PC-3 (cell line): ENCODE measurements at regions not wholly inside any gene's neighbourhood (a gene's known extent, or its start where the extent isn't known, plus 50 kb on each side); places are given as distances from the start of the nearest gene placed in this dataset.

Experiments
- ATAC-seq: fragments of 200-7000 bp; cut with Tn5 transposase; 2 replicates; pipeline ENCODE4 v1.9.1; 2020; ENCODE audit warnings: mild to moderate bottlenecking, moderate library complexity
- BruUV-seq: library from RNA; stranded (reverse); fragments of 400-500 nt; replicated peaks from 2 replicates; lab custom pipeline; 2021; lab: Mats Ljungman, UMichigan
- CTCF ChIA-PET: fragments of 300-600 bp; sonication (Branson Sonifier 250); formaldehyde crosslinking; loops from one replicate; lab custom pipeline; 2022; ENCODE audit warnings: antibody characterized with exemption; lab: Charles Lee
- POLR2A ChIA-PET: fragments of 300-600 bp; sonication (Branson Sonifier 250); formaldehyde crosslinking; loops from one replicate; lab custom pipeline; 2022; ENCODE audit warnings: antibody characterized with exemption; ENCODE audit not compliant: unreplicated experiment; lab: Charles Lee
- DNase-seq: peaks from one replicate; pipeline ENCODE4 v3.0.0-alpha.2; 2015
- H2AFZ ChIP-seq: fragments of 300-600 bp; sonication (generic); 2 replicates; pipeline ENCODE4 v1.6.0; 2016; ENCODE audit warnings: antibody characterized with exemption, low read length
- H3F3A ChIP-seq: fragments of 300-600 bp; sonication (generic); one replicate; pipeline ENCODE4 v1.6.0; 2017; ENCODE audit warnings: antibody characterized with exemption, low read length, control low read depth, mild to moderate bottlenecking; ENCODE audit not compliant: unreplicated experiment
- H3K27ac ChIP-seq: fragments of 300-600 bp; sonication (generic); 2 replicates; pipeline ENCODE4 v1.5.1; 2016; ENCODE audit warnings: mild to moderate bottlenecking, low read length
- H3K27me3 ChIP-seq: fragments of 300-600 bp; sonication (generic); 2 replicates; pipeline ENCODE4 v1.6.1; 2016; ENCODE audit warnings: low read length, mixed read lengths
- H3K36me3 ChIP-seq: fragments of 300-600 bp; sonication (generic); 2 replicates; pipeline ENCODE4 v1.6.1; 2016; ENCODE audit warnings: low read depth, mixed run types, low read length, mixed read lengths
- H3K4me1 ChIP-seq: fragments of 300-600 bp; sonication (generic); 2 replicates; pipeline ENCODE4 v1.5.1; 2016; ENCODE audit warnings: low read length; ENCODE audit not compliant: insufficient read depth
- H3K4me2 ChIP-seq: fragments of 300-600 bp; sonication (generic); 2 replicates; pipeline ENCODE4 v1.6.0; 2016; ENCODE audit warnings: low read length
- H3K4me3 ChIP-seq: fragments of 300-600 bp; sonication (generic); 2 replicates; pipeline ENCODE4 v1.5.1; 2016; ENCODE audit warnings: mild to moderate bottlenecking, low read length, mixed read lengths
- H3K79me2 ChIP-seq: fragments of 300-600 bp; sonication (generic); 2 replicates; pipeline ENCODE4 v1.6.1; 2017; ENCODE audit warnings: low read length, mixed read lengths
- H3K9ac ChIP-seq: fragments of 300-600 bp; sonication (generic); 2 replicates; pipeline ENCODE4 v1.6.0; 2016; ENCODE audit warnings: mild to moderate bottlenecking, low read length
- H3K9me2 ChIP-seq: fragments of 300-600 bp; sonication (generic); replicated peaks from 2 replicates; pipeline ENCODE4 v1.6.1; 2016; ENCODE audit warnings: mixed run types, low read length, mixed read lengths
- H3K9me3 ChIP-seq: fragments of 300-600 bp; sonication (generic); 2 replicates; pipeline ENCODE4 v1.6.1; 2016; ENCODE audit warnings: low read length, mixed read lengths
- H4K20me1 ChIP-seq: fragments of 300-600 bp; sonication (generic); 2 replicates; pipeline ENCODE4 v1.6.1; 2016; ENCODE audit warnings: low read length, mixed read lengths
- CTCF ChIP-seq: fragments of 300-600 bp; sonication (generic); conservative IDR thresholded peaks from 2 replicates; pipeline ENCODE4 v1.5.1; 2017; ENCODE audit warnings: antibody characterized with exemption, low read depth, mild to moderate bottlenecking, low read length
- EZH2 ChIP-seq: fragments of 300-600 bp; sonication (generic); IDR thresholded peaks from one replicate; pipeline ENCODE4 v1.6.1; 2017; ENCODE audit warnings: antibody characterized with exemption, mild to moderate bottlenecking, low read length; ENCODE audit not compliant: unreplicated experiment
- EZH2phosphoT487 ChIP-seq: fragments of 300-600 bp; sonication (generic); IDR thresholded peaks from 2 replicates; pipeline ENCODE4 v1.6.1; 2018; ENCODE audit warnings: mild to moderate bottlenecking, antibody characterized with exemption, low read length, borderline replicate concordance
- intact Hi-C: fragments of 100-400 bp; cut with micrococcal nuclease; formaldehyde crosslinking; loops from 2 replicates; pipeline ENCODE4 v1.9.0; 2023

DNA sequence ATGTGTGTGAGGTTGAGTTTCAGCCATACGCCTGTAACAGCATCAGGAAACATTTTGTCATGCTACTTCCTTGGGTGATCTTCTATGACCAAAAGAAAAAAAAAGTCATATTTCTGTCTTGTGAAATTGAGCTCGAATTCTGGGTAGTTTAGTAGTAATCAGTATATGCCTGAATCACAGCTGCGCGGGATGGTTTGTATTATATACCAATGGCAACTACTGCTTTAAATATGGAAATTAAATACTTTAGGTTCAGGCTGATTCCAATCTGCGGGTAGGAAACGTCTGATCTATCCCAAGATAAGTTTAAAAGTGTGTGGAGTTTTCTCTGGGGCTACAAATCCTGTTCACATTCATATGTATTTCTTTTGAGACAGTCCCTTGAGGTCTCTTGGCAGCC is 115.6 kb upstream of the FERMT1 start:
- ATAC-seq (no peak), DNase-seq (no peak)
- H3F3A ChIP-seq: no peaks in the 10 kb centered on the region
- H3K36me3 ChIP-seq: no peaks in the 10 kb centered on the region
- no peaks in the 10 kb centered on the region for H3K9me2 ChIP-seq
- no peak overlapping the region for H3K9ac ChIP-seq
- no peak for TF ChIP-seq CTCF
- TF ChIP-seq EZH2: no peak
- no peak for TF ChIP-seq EZH2phosphoT487
- no peak overlapping the region for H3K4me3 ChIP-seq
- H4K20me1 ChIP-seq: no peaks in the 10 kb centered on the region
- H3K4me2 ChIP-seq: no peak overlapping the region
- no peak overlapping the region for H3K27ac ChIP-seq
- H2AFZ ChIP-seq: no peak overlapping the region
- H3K79me2 ChIP-seq: no peaks in the 10 kb centered on the region
- no peaks in the 10 kb centered on the region for H3K9me3 ChIP-seq
- no TSS peak for BruUV-seq
- peaks cover 98% of the 10 kb centered on the region for H3K27me3 ChIP-seq
- POLR2A ChIA-PET: no interaction called here
- intact Hi-C loops: no loop called here
- H3K4me1 ChIP-seq: no peaks in the 10 kb centered on the region
- CTCF ChIA-PET: no interaction called here

DNA sequence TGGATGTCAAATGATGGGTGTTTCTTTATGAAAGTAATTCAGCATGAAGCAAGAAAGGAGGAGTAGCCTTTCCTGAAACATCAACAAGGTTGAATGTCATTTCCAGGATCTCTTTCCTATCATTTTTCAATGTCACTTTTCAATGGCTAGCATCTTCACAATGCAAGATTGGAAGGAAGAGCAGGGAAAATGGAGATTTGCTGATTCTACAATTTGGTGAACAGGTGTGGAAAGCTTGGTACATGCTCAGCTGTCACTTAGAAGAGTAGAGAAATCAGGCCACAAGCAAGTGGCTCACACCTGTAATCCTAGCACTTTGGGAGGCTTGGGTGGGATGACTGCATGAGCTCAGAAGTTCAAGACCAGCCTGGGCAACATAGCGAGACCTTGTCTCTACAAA is 112.7 kb upstream of the FERMT1 start:
- H3K9me3 ChIP-seq: no peaks in the 10 kb centered on the region
- CTCF ChIA-PET: no interaction called here
- TF ChIP-seq EZH2: no peak
- H3K36me3 ChIP-seq: no peaks in the 10 kb centered on the region
- no peak overlapping the region for H2AFZ ChIP-seq
- H4K20me1 ChIP-seq: no peaks in the 10 kb centered on the region
- H3F3A ChIP-seq: no peaks in the 10 kb centered on the region
- no TSS peak for BruUV-seq
- H3K4me2 ChIP-seq: no peak overlapping the region
- intact Hi-C loops: no loop called here
- H3K79me2 ChIP-seq: no peaks in the 10 kb centered on the region
- H3K4me3 ChIP-seq: no peak overlapping the region
- H3K9ac ChIP-seq: no peak overlapping the region
- POLR2A ChIA-PET: no interaction called here
- no peak for ATAC-seq
- H3K27ac ChIP-seq: no peak overlapping the region
- peaks cover 91% of the 10 kb centered on the region for H3K27me3 ChIP-seq
- DNase-seq: no peak
- no peaks in the 10 kb centered on the region for H3K4me1 ChIP-seq
- H3K9me2 ChIP-seq: no peaks in the 10 kb centered on the region

DNA sequence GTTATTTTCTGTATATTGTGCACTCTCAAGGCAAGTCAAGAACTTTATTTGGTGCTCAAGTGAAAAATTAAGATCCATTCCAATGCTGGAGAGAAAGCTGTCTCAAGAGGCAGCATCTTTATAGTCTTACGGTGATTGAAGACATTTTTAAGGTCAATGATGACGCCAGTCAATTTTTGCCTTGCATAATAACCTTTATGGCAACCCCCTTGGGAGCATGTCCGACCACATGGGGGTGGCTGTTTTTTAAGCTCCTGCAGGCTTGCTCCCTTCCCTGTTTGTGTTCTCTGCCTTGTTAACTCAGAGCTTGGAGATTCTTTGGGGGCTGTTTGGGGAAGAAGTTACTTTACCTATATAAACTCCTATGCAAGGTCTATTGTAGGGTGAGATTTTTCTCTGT is 109.6 kb upstream of the FERMT1 start:
- no TSS peak for BruUV-seq
- Histone ChIP-seq H4K20me1 (no peaks in the 10 kb centered on the region), H3K36me3 (no peaks in the 10 kb centered on the region), H3F3A (no peaks in the 10 kb centered on the region), H3K4me3 (no peak overlapping the region), H3K27me3 (peaks cover 91% of the 10 kb centered on the region), H3K4me2 (no peak overlapping the region), H3K4me1 (no peaks in the 10 kb centered on the region), H3K9me2 (no peaks in the 10 kb centered on the region), H3K27ac (no peak overlapping the region), H3K9ac (no peak overlapping the region), H2AFZ (no peak overlapping the region), H3K79me2 (no peaks in the 10 kb centered on the region), H3K9me3 (no peaks in the 10 kb centered on the region)
- no peak for ATAC-seq
- CTCF ChIA-PET: no interaction called here
- intact Hi-C loops: no loop called here
- POLR2A ChIA-PET: no interaction called here
- DNase-seq: no peak
- TF ChIP-seq EZH2 (no peak), CTCF (no peak), EZH2phosphoT487 (no peak)
